ENCODE measurements at regions not wholly inside any gene's neighbourhood (a gene's known extent, or its start where the extent isn't known, plus 50 kb on each side); places are given as distances from the start of the nearest gene placed in this dataset.
"Not testable (repeated sequence)": the region's sequence is repeated elsewhere in the genome, so short reads cannot be mapped to it uniquely, and the experiment has no call there.

- DNase-seq: no peak
These were observed 123.1 kb upstream of the KRR1 start for GRCh38 chr12:75634244-75635222.

- DNase-seq: no peak
These were observed 122.4 kb upstream of the KRR1 start for GRCh38 chr12:75633789-75634188.

DNA sequence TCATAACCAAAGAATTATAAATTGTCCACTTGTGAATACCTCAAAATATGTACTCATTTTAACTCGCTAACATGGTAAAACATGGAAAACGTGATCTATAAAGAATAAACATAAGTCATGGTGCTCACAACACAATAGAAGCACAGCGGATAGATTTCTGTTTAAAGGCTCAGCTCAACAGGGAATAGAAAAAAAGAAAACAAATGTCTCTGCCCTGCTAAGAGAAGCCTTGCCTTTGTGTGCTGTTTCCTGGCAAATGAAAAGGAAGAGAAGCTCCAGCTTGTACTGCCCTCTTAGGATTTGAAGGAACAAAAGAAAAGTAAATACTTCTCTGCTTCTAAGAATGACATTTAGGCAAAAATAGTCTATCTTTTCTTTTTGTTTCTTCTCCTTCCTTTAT, 121.0 kb upstream of the KRR1 start:
- peak; percentile 47 for DNase-seq

DNA sequence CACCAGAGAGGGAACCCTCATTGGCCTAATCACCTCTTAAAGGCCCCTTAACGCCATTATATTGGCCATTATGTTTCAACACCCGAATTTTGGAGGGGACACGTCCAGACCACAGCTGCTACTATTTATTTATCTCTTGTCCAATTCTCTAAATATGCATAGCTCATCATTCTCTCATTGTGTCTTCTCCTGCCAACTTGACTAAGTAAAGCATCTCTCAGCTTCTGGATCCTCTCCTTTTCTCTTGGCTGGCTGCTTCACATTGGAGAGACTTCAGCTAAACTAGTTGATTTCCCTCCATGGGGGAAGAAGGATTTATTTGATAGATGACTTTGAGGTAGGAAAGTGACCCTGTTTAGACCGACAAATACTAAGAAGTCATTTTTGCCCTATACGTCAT, 120.4 kb upstream of the KRR1 start:
- DNase-seq: no peak

DNA sequence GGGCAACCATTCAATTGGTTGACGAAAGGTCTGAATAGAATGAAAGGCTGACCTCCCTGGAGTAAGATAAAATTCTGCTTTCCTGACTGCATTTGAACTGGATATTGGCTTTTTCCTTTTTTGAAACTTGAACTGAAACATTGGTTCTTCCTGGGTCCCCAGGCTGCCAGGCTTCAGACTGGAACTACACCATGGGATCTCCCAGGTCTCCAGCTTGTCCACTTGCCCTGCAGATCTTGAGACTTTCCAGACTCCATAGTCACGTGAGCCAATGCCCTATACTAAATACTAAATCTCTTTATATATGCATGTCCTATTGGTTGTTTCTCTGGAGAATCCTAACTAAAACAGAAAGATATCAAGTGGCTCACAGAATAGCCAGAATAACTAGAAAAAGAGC, 118.7 kb upstream of the KRR1 start:
- DNase-seq: no peak

DNA sequence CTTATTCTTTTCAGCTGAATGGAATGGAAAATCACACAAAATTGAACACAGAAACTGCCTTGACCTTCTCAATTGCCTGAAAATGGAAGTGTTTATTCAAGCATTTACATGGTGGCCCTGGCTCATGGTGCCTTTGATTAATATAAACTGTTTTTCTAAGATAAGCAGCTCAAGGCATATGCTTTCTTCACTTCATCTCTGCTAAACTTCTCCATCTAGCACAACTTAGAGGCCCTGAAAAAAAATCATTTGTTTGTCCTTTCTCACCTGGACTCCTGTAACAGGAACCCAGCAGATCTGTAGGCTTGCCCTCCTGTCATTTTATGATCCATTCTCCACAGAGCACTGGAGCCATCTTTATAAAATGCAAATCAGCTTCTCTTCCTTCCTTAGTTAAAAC, 117.5 kb upstream of the KRR1 start:
- no peak for DNase-seq

- no peak for DNase-seq
These were observed 117.1 kb upstream of the KRR1 start for GRCh38 chr12:75628511-75628910.

- DNase-seq: no peak
These were observed 112.3 kb upstream of the KRR1 start for GRCh38 chr12:75623631-75624154.

GRCh38 chr12:75622492-75622891, 111.1 kb upstream of the KRR1 start:
- DNase-seq: no peak

DNA sequence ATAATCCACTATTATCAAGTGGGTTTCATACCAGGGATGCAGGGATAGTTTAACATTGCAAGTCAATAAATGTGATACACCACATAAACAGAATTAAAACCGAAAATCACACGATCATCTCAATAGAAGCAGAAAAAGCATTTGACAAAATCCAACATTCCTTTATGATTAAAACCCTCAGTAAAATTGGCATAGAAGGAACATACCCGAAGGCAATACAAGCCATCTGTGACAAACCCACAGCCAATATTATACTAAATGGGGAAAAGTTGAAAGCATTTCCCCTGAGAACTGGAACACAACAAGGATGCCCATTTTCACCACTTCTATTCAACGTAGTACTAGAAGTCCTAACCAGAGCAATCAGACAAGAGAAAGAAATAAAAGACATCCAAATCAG, 103.0 kb upstream of the KRR1 start:
- not testable (repeated sequence) for DNase-seq

GRCh38 chr12:75613981-75614380, 102.6 kb upstream of the KRR1 start:
- DNase-seq: no peak

- no peak for DNase-seq
These were observed 99.6 kb upstream of the KRR1 start for GRCh38 chr12:75611041-75611440.

DNA sequence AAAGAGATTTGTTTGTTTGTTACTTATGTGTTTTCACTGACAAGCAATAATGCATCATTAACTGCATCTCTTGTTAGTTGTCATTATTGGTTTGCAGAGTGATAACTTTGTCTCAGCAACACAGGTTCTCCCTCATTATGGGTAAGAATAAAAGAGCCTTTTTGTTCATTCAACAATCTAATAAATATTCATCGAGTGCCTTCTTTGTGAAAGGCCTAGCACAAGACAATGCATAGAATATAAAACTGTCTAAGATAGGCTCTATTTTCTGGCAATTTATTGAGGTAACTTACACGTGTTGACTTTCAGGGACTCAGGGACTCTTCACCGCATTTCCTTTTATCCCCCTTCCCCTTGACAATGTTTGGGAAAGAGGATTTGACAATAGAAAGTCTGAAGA, 95.5 kb upstream of the KRR1 start:
- DNase-seq: no peak

- DNase-seq: no peak
These were observed 94.7 kb upstream of the KRR1 start for GRCh38 chr12:75606151-75606550.

DNA sequence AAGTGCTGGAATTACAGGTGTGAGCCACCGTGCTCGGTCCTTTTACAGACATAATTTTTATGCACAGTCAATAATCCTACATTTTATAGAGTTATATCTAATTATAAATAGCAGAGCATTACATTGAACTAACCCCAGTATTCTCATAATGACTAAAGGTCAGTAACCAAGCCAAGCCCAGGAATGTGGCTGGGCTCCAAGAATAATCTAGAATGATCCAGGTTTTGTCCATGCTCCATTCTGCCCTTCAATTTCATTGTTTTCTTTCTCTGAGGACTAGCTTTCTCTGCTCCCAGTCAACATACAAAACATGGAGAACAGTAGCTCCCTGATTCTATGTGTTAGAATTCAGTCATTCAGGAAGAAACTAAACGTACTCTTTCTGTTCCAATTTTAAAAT, 92.1 kb upstream of the KRR1 start:
- no peak for DNase-seq

DNA sequence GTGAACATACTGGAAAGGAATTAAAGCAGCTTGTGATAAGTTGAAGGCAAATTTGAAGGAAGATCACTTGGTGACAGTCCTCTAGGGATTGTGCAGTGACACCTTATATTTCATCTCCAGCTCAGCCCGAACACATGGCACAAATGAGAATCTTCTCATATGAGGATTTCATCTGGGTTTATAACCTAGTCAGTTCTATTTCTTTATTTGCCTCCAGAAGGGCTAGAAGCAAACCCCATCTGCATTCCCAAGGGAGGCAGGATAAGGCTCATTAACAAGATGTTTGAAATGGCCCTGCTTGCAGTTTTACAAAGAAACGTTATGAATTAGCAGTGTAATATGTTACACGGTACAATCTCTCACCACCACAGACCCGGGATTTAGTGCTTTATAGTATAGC, 90.7 kb upstream of the KRR1 start:
- no peak for DNase-seq

GRCh38 chr12:75600146-75600545, 88.7 kb upstream of the KRR1 start:
- DNase-seq: no peak

GRCh38 chr12:75599061-75599460, 87.7 kb upstream of the KRR1 start:
- no peak for DNase-seq

DNA sequence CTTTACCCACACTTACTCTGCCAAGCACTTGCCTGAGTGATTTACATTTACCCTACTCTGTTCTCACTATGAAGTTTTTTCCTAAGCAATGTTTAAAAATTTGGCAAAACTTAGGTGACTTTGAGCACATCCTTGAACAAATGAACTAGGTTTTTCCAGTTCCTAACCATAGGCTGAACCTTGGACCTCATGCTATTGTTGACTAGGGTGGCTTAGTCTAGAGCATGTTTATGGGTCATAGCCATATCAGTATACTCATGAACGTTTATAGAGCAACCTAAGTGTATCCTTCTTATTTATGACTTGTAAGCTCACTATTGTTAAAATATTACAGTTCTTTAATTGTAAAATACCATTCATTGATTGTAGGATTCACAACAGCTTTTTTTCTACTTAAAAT, 85.0 kb upstream of the KRR1 start:
- no peak for DNase-seq

DNA sequence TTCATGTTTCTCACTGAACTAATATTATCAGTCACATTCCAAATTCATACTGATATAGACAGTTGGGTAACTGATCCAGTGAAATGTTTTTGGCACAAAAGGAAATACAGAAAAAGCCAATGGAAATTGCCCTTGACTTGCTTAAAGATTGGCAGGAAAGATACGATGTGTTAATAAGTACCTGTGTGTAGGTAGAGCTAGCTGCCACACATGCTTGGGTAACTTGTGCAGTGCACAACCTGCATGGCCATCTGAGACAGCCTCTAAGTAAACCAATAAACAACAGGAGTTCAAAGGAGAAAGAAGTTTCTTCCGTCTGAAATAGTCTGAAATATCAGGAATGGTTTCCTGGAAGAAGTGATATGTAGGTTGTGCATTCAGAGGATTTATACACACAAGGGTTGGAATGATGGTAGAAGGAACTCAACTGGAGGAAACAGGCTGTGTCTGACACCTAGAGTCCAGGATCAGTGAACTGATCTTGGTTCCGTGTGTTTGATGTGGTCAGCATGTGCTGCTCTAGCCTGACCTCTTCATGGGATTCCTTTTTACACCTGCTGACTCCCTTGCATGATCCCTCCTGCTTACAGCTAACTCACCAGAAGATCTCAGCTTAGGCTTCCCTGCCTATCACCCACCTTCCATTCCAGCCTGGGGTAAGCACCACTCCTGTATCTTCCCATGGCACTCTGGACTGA, 81.4 kb upstream of the KRR1 start:
- DNase-seq: no peak

DNA sequence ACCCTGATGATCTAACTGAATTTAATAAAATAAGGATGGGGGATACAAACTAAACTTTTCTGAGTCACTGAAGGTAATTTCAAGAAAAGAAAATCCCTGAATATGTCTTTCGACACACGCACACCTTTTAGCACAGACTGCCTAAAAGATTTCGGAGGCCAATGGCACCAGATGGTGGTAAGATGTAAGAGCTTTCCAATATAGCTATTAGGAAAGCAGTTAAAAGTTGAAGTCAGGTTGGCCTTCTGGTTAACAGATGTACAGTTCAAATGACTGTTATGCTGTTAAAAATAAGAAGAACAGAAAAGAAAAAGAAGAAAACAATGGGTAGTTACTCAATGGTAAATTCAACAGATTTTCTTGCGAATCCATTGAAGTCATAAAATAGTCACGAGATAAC, 80.7 kb upstream of the KRR1 start:
- no peak for DNase-seq

- DNase-seq: no peak
These were observed 80.2 kb upstream of the KRR1 start for GRCh38 chr12:75591628-75592027.

DNA sequence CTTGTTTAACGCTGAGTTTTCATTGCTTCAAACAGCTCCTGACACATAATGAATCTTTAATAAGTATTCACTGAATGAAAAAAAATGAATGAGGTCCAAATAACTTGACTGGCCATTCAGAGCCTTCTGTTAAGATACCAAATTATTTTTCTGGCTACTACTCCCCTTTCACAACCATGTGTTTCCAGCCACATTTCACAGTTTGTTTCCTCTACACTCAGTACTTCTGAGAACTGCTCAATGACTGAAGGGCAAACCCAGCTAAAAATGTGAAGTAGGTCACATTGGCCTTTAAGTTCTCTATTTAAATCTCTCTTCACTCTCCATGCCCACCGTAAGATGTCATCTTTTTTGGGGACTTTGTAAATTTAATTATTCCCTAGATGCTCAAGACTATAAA, 78.4 kb upstream of the KRR1 start:
- DNase-seq: no peak
